Pulmonary artery endothelial cell (primary cell): ENCODE measurements at regions not wholly inside any gene's neighbourhood (a gene's known extent, or its start where the extent isn't known, plus 50 kb on each side); places are given as distances from the start of the nearest gene placed in this dataset.

Source experiments
- DNase-seq: peaks from one replicate; pipeline ENCODE4 v3.0.0-alpha.2; 2011; ENCODE audit warnings: low read depth, low spot score

- no peak for DNase-seq
Observed at GRCh38 chr10:130809761-130810515, 501.6 kb downstream of the TCERG1L start.

GRCh38 chr10:130810856-130811255, 500.7 kb downstream of the TCERG1L start:
- no peak for DNase-seq

DNA sequence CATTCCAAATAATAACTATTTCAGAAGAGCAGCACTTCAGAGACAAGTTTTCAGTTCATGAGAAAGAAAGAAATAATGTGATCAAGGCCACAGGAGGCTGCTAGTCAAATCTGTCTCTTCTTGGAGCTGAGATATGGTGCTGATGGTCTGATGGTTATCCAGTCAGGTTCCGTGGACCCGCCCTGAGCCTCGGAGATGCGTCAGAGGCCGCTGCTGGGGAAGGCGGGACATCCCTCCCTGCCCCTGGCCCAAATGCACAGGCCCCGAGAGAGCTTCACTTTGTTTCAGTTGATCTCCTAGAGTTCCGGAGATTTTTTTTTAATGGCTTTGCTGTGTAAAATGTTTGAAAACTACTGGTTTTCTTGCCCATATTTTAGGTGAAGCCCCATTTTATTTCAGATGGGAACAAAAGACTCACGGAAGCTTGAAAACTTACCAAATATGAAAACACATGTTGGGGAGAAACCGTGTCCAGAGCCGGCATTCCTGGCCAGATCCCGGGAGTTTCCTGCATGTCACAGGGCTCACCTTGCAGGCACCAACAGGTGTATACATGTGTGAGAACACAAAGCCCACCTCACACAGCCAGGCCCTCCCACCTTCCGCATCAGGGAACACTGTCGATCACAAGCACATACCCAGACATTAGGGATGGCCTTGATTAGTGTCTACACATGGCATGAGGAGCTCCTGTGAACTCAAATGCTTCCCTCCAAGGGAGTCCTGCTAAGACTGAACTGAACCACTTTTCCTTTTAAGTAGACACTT, 499.0 kb downstream of the TCERG1L start:
- DNase-seq: no peak

DNA sequence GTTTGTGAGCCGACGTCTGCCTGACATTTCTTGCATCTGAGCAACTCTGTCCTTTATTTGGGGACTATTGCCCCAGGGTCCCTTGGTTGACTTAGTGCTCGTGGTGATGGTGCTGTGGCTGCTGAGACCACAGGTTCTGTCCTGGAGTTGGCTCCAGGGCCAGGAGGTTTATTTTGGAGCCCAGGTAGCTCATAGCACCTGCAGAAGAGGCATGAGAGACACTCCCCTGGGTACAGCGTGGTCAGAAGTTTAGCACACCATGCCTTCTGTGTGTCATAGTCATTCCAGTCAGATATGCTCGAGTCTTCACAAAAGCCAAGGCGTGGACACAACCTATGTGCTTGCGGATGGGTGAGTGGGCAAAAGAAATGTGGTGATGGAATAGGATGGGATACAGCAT, 496.9 kb downstream of the TCERG1L start:
- DNase-seq: no peak

- DNase-seq: no peak
Observed at GRCh38 chr10:130816116-130816901, 495.2 kb downstream of the TCERG1L start.

DNA sequence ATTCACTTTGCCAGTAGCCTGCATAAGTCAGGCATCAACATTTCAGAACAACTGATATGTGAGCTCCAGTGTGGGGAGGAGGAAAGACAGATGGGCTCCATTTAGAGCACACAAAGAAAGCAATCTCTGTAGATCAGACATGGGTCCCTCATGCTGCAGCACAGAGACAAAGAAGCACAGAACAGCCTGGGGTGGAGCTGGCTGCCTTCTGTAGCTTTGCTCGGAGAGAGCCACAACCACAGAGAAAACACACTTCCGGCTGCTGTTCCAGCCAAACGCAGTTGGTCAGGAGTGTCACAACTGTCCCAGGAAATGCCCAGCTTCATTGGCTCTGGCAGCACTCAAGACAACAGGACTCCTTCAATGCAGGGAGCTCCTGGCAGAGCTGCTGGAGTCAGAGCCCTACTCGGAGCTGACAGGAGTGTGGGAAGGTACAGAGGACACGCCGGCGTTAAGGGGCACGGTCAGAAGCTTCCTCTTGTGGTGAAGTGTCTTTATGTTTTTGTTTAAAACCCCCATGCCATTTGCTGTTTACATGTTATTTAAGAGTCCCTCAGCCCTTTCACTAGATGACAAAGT, 494.4 kb downstream of the TCERG1L start:
- no peak for DNase-seq

DNA sequence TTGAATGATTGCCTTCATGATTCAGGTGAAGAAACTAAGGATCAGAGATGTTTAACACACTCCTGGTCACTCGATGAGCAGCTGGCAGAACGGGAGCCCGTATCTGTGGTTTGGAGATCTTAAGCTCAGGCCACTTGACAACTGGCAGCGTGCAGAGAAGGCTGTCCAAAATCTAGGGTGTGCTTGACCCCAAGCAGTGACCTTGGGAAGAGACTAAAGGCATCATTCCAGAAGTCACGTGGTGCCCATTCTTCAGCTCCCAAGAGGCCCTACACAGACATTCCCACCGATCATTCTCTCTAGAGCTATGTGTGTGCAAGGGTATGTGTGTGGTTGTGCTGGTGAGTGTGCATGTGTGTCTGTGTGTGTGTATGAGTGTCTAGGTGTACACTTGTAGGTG, 493.8 kb downstream of the TCERG1L start:
- DNase-seq: no peak

GRCh38 chr10:130820880-130821482, 490.5 kb downstream of the TCERG1L start:
- DNase-seq: no peak

DNA sequence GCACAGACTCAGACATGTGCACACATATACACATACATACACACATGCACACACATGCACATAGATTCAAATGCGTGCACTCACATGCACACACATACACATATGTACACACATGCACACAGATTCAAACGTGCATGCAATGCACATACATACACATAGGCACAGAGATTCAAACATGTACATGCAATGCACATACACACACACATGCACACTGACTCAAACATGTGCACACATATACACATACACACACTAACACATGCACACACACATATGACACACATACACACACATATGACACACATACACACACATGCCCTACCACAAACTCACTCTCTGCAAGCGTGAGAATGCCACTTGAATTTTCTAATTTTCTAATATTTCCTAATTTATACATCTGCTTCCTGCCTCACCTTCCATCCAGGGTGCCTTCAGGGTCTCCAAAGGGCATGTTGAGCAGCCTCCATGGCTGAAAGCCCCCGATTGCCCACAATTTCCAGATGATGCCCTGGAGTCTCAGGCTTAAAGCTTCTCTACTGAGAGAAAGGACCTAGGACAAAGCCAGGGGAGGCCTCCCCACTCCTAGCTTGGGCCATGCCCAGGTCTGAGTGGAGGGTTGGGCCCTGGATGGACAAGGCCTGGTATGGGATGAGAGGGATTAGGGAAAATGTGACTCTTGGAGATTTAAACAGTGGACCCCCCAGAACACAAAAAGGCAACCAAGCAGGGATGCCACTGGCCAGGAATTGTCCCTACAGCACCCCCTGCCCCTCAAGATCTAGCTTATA, 487.1 kb downstream of the TCERG1L start:
- no peak for DNase-seq

DNA sequence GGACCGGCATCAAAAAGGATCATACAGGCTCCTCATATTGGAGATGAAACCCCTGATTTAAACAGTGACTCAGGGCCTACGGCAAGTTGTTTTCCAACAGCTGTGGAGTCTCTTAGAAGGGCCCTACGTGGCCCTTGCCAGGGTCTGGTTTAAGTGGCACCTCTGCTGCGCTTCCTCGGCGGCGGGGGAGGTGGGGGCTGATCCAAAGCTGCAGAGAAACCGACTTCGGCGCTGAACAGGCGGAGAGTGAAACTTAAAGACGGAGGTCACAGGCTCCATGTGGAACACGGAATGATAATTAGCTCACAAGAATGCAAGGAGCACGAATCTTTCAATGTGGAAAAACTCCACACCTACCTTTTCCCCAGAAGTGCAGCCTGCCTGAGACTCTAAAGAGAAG, 477.9 kb downstream of the TCERG1L start:
- DNase-seq: no peak

DNA sequence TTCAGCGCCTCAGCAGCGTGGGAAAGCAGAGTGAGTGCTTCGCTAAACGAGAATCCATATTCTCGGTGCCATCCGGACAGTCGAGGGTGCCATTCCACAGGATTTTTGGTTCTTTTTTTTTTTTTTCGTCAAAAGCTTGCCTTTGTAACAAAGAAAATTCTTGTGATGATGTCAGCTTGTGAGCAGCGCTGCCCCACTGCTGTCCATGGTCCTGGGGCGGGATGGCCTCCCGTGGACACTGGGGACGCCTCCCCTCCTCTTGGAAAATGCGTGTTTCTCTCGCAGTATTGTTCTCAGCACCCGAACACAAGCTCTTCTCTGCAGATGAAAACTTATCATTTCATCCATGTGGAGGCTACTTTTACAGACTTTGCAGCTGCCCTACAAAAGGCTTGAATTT, 477.4 kb downstream of the TCERG1L start:
- no peak for DNase-seq

DNA sequence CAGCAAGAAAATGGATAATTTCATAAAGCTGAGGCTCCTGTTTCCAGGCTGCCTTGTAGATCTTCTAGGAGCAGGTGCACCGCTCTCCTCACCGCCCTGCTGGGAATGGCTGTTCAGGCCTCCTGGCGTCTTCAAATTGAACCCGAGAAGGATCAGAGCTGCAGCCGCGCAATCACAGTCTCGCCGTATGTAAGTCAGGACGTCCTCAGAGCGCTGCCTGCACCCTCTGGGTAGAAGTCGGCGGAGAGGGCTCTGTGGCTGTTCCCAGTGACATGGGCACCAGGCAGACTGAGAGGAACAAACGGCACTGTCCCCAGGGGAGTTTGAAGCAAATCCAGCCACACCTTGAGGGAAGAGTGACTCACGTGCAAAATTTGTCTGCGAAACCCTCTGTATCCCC, 476.9 kb downstream of the TCERG1L start:
- no peak for DNase-seq

GRCh38 chr10:130835068-130835467, 476.5 kb downstream of the TCERG1L start:
- no peak for DNase-seq

DNA sequence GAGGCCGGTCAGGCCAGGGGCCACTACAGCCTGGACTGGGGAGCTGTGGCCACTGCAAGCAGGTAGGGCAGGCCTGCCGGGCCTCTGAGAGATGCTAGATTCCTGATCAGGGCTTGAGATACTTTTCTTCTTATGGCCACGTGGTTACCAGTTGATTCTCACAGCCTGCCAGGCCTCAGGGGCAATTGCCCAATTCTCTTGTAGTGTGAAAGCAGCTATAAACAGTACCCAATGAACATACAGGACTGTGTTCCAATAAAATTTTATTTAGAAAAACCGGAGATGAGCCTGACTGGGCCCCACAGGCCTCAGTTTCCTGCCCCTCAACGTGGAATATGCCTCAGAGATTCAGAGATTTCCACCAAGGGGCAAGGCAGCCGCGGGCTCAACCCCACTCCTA, 475.2 kb downstream of the TCERG1L start:
- no peak for DNase-seq

DNA sequence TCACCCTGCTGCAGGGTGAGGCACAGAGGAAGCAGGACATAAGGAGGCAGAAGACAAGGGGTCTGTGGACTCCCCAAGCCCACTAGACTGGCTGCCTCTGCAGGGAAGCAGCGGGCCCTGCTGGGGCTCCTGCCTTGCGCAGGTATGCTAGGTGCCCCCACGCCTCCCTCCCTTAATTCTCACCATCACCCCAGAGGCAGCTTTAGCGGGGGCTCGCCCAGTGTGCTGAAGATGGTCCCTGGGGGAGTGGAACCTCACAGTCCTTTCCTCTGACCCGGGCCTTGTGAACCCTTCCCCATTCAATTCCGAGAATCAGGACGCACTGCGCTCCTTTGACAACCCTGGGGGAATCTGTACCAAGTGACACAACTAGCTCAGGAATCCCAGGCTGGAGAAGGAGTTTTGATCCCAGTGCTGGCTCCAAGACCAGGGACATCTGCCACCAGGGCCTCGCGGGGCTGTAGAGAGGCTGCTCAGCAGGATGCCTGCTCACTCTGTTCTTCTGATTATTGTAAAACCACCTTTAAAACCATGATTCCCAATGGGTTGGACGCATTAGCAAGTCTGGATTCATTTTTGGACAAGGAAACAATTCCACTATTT, 468.4 kb downstream of the TCERG1L start:
- DNase-seq: no peak

DNA sequence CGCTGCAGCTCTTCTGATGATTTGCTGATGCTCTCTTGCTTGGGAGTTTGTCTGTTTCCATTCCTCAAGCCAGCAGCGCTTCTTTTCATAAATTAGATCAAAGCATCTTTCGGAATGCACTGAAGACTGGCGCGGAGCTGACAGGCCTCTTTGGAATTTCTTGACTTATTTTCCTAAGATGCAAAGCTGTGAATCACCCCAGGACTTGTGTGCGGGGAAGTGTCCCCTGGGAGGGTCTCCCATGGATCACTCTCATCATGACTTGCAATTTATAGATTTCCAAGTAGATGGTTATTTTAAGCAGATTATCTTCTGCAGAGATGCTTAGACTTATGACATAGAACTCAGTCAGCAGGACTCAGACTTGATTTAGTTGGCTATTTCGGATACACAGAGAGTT, 467.2 kb downstream of the TCERG1L start:
- no peak for DNase-seq

DNA sequence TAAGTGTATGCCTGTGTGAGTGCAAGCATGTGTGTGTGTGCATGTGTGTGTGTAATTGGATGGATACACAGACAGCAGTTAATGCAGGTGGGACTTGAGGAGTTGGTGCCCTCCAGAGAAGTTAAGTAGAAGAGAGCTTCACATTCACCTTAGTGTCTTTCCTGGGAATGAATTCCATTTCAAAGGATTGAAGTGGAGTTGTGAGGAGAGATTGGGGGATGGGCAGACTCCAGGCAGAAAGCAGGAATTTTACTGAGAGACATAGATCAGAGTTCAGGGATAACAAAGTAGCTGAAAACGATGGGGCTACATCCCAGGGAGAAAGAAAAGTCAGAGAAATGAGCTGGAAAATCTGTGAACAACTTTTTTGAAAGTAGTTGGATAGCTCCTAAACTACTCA, 464.4 kb downstream of the TCERG1L start:
- DNase-seq: no peak

DNA sequence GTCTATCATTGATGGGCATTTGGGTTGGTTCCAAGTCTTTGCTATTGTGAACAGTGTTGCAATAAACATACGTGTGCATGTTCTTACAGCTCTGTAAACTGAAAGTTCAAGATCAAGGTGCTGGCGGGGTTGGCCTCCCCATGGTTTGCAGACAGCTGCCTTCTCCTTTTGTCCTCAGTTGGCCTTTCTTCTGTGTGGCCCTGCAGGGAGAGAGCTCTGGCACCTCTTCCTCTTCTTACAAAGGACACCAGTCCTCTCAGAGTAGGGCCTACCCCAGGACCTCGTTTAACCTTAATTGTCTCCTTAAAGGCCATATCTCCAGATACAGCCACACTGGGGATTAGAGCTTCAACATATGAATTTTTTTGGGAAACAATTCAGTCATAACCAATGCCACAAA, 462.7 kb downstream of the TCERG1L start:
- DNase-seq: no peak

GRCh38 chr10:130854151-130854550, 457.4 kb downstream of the TCERG1L start:
- DNase-seq: no peak

- no peak for DNase-seq
Observed at GRCh38 chr10:130857631-130858295, 453.8 kb downstream of the TCERG1L start.
